Adrenal gland (tissue), 9 donors: ENCODE measurements at regions not wholly inside any gene's neighbourhood (a gene's known extent, or its start where the extent isn't known, plus 50 kb on each side); places are given as distances from the start of the nearest gene placed in this dataset.

Experiments
- DNase-seq, 7 donors: peaks; one replicate each; pipeline ENCODE4 v3.0.0-alpha.2; 2019 to 2020
- H3K27ac ChIP-seq, 5 donors: fragments of 200-600 bp; sonication (generic) in 4 of 5; 1 replicate in 3 of 5; 2 replicates in 2 of 5; pipeline versions ENCODE4 v1.5.1 to v1.8.0; 2016 to 2020; ENCODE audit warnings: mild to moderate bottlenecking in 1 of 5
- H3K27me3 ChIP-seq: fragments of 200-600 bp; 2 replicates; pipeline ENCODE4 v1.8.0; 2021
- H3K36me3 ChIP-seq, 2 donors: fragments of 200-600 bp; replicated peaks in 1 of 2; 1 replicate in 1 of 2; 2 replicates in 1 of 2; pipeline versions ENCODE4 v1.5.1 to v1.8.0; 2018 to 2022
- H3K4me1 ChIP-seq, 2 donors: fragments of 200-600 bp; replicated peaks in 1 of 2; 1 replicate in 1 of 2; 2 replicates in 1 of 2; pipeline versions ENCODE4 v1.5.1 to v1.8.0; 2018 to 2021
- H3K4me3 ChIP-seq, 4 donors: fragments of 200-600 bp; sonication (generic) in 3 of 4; one replicate each; pipeline ENCODE4 v1.5.1; 2016 to 2018
- H3K9me3 ChIP-seq, 3 donors: fragments of 200-600 bp; sonication (generic) in 1 of 3; replicated peaks in 1 of 3; 1 replicate in 2 of 3; 2 replicates in 1 of 3; pipeline versions ENCODE4 v1.5.1 to v1.8.0; 2016 to 2021
- CTCF ChIP-seq, 6 experiments: fragments of 450-650 bp in 4 of 6; fragments of 200-600 bp in 2 of 6; sonication (generic) in 1 of 6; IDR thresholded peaks; 1 replicate in 5 of 6; 2 replicates in 1 of 6; pipeline versions ENCODE4 v1.5.1 to v1.8.0; 2016 to 2021; ENCODE audit warnings: antibody characterized with exemption in 6 of 6, mild to moderate bottlenecking in 2 of 6, moderate library complexity in 1 of 6
- POLR2A ChIP-seq, 2 donors: fragments of 450-650 bp; IDR thresholded peaks; one replicate each; pipeline ENCODE4 v1.6.1; 2017; ENCODE audit warnings: antibody characterized with exemption in 2 of 2, mild to moderate bottlenecking in 2 of 2, moderate library complexity in 1 of 2
- WGBS, 4 donors: extraction: QIAGEN DNeasy Blood & Tissue Kit in 2 of 4; methylation state at CpG; one replicate each; pipeline versions ENCODE4 v1.1.5 to v1.1.7; 2013 to 2017; 5-methylcytosine and 5-hydroxymethylcytosine counted together
- intact Hi-C, 2 donors: fragments of 100-400 bp; cut with DNase I; formaldehyde crosslinking; loops; one replicate each; pipeline versions ENCODE4 v1.14.1 to v1.15.0; 2022 to 2023
- donor health status: healthy with polysubstance abuse.
- donor health status: Bipolar disorder and iron deficiency.
- donor health status: DM: yes; HTN: yes; CAD: no.
- donor health status: DM: no; HTN: no; CAD: no.
- donor health status: DM: no; HTN: no; CAD: no.

GRCh38 chr20:52592567-52592966 is 379.6 kb upstream of the TSHZ2 start:
- Histone ChIP-seq H3K9me3 (no peaks in the 10 kb centered on the region), H3K36me3 (no peaks in the 10 kb centered on the region), H3K27me3 (peaks cover 6% of the 10 kb centered on the region), H3K27ac (no peak overlapping the region), H3K4me3 (no peak overlapping the region), H3K4me1 (no peaks in the 10 kb centered on the region)
- intact Hi-C loops, result no loop called here
- no peak for TF ChIP-seq CTCF (IDR thresholded peaks at IDR 0.05)
- no peak for TF ChIP-seq POLR2A (IDR thresholded peaks at IDR 0.05)
- 83 to 90% (median 87%) methylated on average over 3 of the region's 3 CpGs for WGBS, 4 donors
- no peak for DNase-seq

- TF ChIP-seq CTCF (IDR thresholded peaks at IDR 0.05) (no peak), POLR2A (IDR thresholded peaks at IDR 0.05) (no peak)
- H3K27ac ChIP-seq, result no peak overlapping the region
- no peak overlapping the region for H3K4me3 ChIP-seq
- no peaks in the 10 kb centered on the region for H3K9me3 ChIP-seq
- H3K27me3 ChIP-seq, result peaks cover 6% of the 10 kb centered on the region
- peak in 3 of 7 donors; percentile 4 to 51 (median 20) for DNase-seq
- intact Hi-C loops, result no loop called here
- no peaks in the 10 kb centered on the region for H3K4me1 ChIP-seq
- H3K36me3 ChIP-seq, result no peaks in the 10 kb centered on the region
- WGBS, 4 donors, result 74 to 85% (median 84%) methylated on average over 2 of the region's 2 CpGs
These were observed 382.1 kb upstream of the TSHZ2 start for GRCh38 chr20:52590100-52590499.

GRCh38 chr20:52589251-52589812 is 382.8 kb upstream of the TSHZ2 start:
- no peak for TF ChIP-seq CTCF (IDR thresholded peaks at IDR 0.05)
- Histone ChIP-seq H3K27me3 (peaks cover 6% of the 10 kb centered on the region), H3K9me3 (no peaks in the 10 kb centered on the region), H3K36me3 (no peaks in the 10 kb centered on the region), H3K27ac (no peak overlapping the region), H3K4me3 (no peak overlapping the region), H3K4me1 (no peaks in the 10 kb centered on the region)
- WGBS, 4 donors, result 74 to 81% (median 79%) methylated on average over 3 of the region's 3 CpGs
- intact Hi-C loops, result no loop called here
- DNase-seq, result no peak

GRCh38 chr20:52586660-52587059 is 385.5 kb upstream of the TSHZ2 start:
- Histone ChIP-seq H3K36me3 (no peaks in the 10 kb centered on the region), H3K27ac (no peak overlapping the region), H3K4me1 (no peaks in the 10 kb centered on the region), H3K4me3 (no peak overlapping the region), H3K27me3 (no peaks in the 10 kb centered on the region), H3K9me3 (no peaks in the 10 kb centered on the region)
- no peak for DNase-seq
- intact Hi-C loops, result no loop called here
- TF ChIP-seq CTCF (IDR thresholded peaks at IDR 0.05), result no peak
